ENCODE measurements at regions not wholly inside any gene's neighbourhood (a gene's known extent, or its start where the extent isn't known, plus 50 kb on each side); places are given as distances from the start of the nearest gene placed in this dataset.

DNA sequence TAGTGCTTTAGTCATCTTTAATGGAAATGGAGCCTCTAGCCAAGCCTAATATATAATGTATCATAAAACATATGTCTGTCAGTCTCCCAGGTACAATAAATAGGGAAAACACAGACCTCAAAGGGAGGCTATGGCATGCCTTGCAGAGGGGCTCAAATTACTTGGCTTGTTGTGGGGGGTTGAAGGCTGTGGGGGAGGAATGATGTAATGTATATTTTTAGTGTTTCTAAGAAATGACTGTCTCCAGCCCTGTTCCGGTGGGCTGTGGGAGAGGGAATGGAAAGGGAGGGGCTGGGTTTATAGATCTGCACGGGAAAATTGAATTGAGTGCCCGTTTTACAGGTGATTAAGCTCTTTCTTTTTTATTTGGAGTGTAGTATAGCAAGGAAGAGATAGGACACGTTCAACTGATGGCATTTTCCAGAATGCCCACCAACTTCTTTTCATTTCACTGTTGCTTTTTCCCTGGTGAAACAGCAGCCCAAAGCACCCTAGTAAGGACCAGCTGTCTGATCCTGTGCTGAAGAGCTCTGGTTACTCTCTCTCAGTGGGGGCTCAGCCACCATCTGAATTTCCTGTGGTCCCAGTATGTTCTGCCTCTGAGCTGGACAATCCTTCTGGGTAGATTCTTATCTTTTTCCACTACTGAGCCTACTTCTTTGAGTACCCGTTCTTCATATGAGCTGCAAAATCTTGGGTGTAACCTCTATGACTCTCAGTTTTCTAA lies 220.7 kb upstream of the CASK start:
- no peak overlapping the region for H3K27ac ChIP-seq (replicated peaks)
- H3K27me3 ChIP-seq (ENCODE audit: insufficient read depth, poor library complexity, severe bottlenecking) = no peaks in the 10 kb centered on the region
- no peak overlapping the region for H3K4me3 ChIP-seq (replicated peaks; ENCODE audit: insufficient read depth, low read length)
- TF ChIP-seq, protein P1, sequence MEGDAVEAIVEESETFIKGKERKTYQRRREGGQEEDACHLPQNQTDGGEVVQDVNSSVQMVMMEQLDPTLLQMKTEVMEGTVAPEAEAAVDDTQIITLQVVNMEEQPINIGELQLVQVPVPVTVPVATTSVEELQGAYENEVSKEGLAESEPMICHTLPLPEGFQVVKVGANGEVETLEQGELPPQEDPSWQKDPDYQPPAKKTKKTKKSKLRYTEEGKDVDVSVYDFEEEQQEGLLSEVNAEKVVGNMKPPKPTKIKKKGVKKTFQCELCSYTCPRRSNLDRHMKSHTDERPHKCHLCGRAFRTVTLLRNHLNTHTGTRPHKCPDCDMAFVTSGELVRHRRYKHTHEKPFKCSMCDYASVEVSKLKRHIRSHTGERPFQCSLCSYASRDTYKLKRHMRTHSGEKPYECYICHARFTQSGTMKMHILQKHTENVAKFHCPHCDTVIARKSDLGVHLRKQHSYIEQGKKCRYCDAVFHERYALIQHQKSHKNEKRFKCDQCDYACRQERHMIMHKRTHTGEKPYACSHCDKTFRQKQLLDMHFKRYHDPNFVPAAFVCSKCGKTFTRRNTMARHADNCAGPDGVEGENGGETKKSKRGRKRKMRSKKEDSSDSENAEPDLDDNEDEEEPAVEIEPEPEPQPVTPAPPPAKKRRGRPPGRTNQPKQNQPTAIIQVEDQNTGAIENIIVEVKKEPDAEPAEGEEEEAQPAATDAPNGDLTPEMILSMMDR (IDR thresholded peaks at IDR 0.05; ENCODE audit: insufficient read depth, low read length) = no peak
- TF ChIP-seq SPI1 (IDR thresholded peaks at IDR 0.05; ENCODE audit: borderline replicate concordance, low read depth) = no peak
- TF ChIP-seq, protein P2, sequence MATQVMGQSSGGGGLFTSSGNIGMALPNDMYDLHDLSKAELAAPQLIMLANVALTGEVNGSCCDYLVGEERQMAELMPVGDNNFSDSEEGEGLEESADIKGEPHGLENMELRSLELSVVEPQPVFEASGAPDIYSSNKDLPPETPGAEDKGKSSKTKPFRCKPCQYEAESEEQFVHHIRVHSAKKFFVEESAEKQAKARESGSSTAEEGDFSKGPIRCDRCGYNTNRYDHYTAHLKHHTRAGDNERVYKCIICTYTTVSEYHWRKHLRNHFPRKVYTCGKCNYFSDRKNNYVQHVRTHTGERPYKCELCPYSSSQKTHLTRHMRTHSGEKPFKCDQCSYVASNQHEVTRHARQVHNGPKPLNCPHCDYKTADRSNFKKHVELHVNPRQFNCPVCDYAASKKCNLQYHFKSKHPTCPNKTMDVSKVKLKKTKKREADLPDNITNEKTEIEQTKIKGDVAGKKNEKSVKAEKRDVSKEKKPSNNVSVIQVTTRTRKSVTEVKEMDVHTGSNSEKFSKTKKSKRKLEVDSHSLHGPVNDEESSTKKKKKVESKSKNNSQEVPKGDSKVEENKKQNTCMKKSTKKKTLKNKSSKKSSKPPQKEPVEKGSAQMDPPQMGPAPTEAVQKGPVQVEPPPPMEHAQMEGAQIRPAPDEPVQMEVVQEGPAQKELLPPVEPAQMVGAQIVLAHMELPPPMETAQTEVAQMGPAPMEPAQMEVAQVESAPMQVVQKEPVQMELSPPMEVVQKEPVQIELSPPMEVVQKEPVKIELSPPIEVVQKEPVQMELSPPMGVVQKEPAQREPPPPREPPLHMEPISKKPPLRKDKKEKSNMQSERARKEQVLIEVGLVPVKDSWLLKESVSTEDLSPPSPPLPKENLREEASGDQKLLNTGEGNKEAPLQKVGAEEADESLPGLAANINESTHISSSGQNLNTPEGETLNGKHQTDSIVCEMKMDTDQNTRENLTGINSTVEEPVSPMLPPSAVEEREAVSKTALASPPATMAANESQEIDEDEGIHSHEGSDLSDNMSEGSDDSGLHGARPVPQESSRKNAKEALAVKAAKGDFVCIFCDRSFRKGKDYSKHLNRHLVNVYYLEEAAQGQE (IDR thresholded peaks at IDR 0.05; ENCODE audit: insufficient replicate concordance, low read depth) = no peak
- TF ChIP-seq GABPA (IDR thresholded peaks at IDR 0.05; ENCODE audit: low read depth) = no peak
- TF ChIP-seq POLR2AphosphoS5 (IDR thresholded peaks at IDR 0.05; ENCODE audit: low read depth) = no peak
- no peak for DNase-seq (ENCODE audit: low read depth in 1 of 2, low spot score in 1 of 2)

DNA sequence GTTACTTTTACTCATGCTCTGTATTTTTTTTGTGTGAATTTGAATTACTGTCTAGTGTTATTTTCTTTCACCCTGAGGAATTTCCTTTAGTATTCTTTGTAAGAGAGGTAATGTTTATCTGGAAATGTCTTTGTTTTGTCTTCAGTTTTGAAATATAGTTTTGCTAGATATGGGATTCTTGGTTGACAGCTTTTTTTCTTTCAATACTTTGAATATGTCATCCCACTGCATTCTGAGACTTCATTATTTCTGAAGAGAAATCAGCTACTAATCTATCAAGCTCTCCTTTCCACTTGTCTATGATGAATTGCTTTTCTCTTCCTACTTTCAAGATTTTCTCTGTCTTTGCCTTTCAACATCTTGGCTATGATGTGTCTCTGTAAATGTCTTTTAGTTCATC lies 217.0 kb upstream of the CASK start:
- Histone ChIP-seq H3K27ac (replicated peaks) (no peak overlapping the region), H3K4me3 (replicated peaks; ENCODE audit: insufficient read depth, low read length) (no peak overlapping the region), H3K27me3 (ENCODE audit: insufficient read depth, poor library complexity, severe bottlenecking) (no peaks in the 10 kb centered on the region)
- TF ChIP-seq, protein P1 (IDR thresholded peaks at IDR 0.05; ENCODE audit: insufficient read depth, low read length) = no peak
- TF ChIP-seq, protein P2 (IDR thresholded peaks at IDR 0.05; ENCODE audit: insufficient replicate concordance, low read depth) = no peak
- TF ChIP-seq POLR2AphosphoS5 (IDR thresholded peaks at IDR 0.05; ENCODE audit: low read depth) (no peak), SPI1 (IDR thresholded peaks at IDR 0.05; ENCODE audit: borderline replicate concordance, low read depth) (no peak)
- DNase-seq (ENCODE audit: low read depth in 1 of 2, low spot score in 1 of 2) = no peak

DNA sequence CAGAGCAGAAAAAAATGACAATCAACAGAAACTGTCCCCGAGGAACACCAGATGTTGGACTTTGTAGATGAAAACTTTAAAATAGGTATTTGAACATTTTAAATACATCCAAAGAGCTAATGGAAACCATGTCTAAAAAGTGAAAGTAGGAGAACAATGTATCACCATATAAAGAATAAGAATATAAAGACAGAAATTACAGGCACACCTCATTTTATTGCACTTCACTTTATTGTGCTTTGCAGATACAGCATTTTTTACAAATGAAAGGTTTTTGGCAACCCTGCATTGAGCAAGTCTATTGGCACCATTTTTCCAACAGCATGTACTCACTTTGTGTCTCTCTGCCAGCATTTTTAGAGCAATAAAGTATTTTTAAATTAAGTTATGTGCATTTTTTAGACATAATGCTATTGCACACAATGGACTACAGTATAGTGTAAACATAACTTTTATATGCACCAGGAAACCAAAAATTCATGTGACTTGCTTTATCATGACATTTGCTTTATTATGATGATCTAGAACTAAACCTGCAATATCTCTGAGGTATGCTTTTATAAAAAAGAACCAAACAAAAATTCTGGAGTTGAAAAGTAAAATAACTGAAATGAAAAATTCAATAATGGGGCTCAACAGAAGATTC lies 212.4 kb upstream of the CASK start:
- DNase-seq (ENCODE audit: low read depth in 1 of 2, low spot score in 1 of 2) = no peak
- Histone ChIP-seq H3K27ac (replicated peaks) (no peak overlapping the region), H3K4me3 (replicated peaks; ENCODE audit: insufficient read depth, low read length) (no peak overlapping the region), H3K27me3 (ENCODE audit: insufficient read depth, poor library complexity, severe bottlenecking) (no peaks in the 10 kb centered on the region)
- TF ChIP-seq, protein P1 (IDR thresholded peaks at IDR 0.05; ENCODE audit: insufficient read depth, low read length) = no peak
- no peak for TF ChIP-seq GABPA (IDR thresholded peaks at IDR 0.05; ENCODE audit: low read depth)
- TF ChIP-seq, protein P2 (IDR thresholded peaks at IDR 0.05; ENCODE audit: insufficient replicate concordance, low read depth) = no peak

Measured in HL-60 (cell line).